ENCODE measurements at regions not wholly inside any gene's neighbourhood (a gene's known extent, or its start where the extent isn't known, plus 50 kb on each side); places are given as distances from the start of the nearest gene placed in this dataset.

- no peak for TF ChIP-seq CTCF (IDR thresholded peaks at IDR 0.05)
- TF ChIP-seq POLR2A (IDR thresholded peaks at IDR 0.05): no peak
Observed at GRCh38 chr2:149731079-149731478, 143.5 kb upstream of the MMADHC start.

Measured in lower leg skin (tissue), 3 donors.